H1 (cell line): ENCODE measurements at regions not wholly inside any gene's neighbourhood (a gene's known extent, or its start where the extent isn't known, plus 50 kb on each side); places are given as distances from the start of the nearest gene placed in this dataset.

Source experiments
- CTCF ChIA-PET: fragments of 300-600 bp; sonication (Branson Sonifier 250); formaldehyde crosslinking; loops from one replicate; lab custom pipeline; 2021; ENCODE audit not compliant: partially characterized antibody; lab: Charles Lee
- POLR2A ChIA-PET: fragments of 300-600 bp; sonication (Branson Sonifier 250); formaldehyde crosslinking; loops from one replicate; lab custom pipeline; 2021; ENCODE audit warnings: inconsistent platforms; ENCODE audit not compliant: partially characterized antibody; lab: Charles Lee
- DNase-seq, 2 experiments: peaks; one replicate each; pipeline versions ENCODE4 v3.0.0 to v3.0.0-alpha.2; 2010 to 2022; ENCODE audit warnings: low spot score in 2 of 2, low read depth in 1 of 2, mixed read lengths in 1 of 2
- FAIRE-seq: peaks from 2 replicates; lab custom pipeline; 2011; peaks lifted over from hg19 to GRCh38; lab: Jason Lieb, UNC
- H2AFZ ChIP-seq: 2 replicates; pipeline ENCODE4 v1.8.1; 2012; ENCODE audit warnings: low read length, inconsistent platforms
- H2AK5ac ChIP-seq: 2 replicates; pipeline ENCODE4 v1.6.1; 2013; ENCODE audit warnings: low read depth, low read length
- H2BK120ac ChIP-seq: replicated peaks from 2 replicates; pipeline ENCODE3; 2013; ENCODE audit warnings: low read depth, low read length, inconsistent platforms
- H2BK12ac ChIP-seq: 2 replicates; pipeline ENCODE4 v1.6.1; 2013; ENCODE audit warnings: low read depth, low read length
- H2BK15ac ChIP-seq: 2 replicates; pipeline ENCODE4 v1.6.1; 2013; ENCODE audit warnings: low read length
- H2BK20ac ChIP-seq: 2 replicates; pipeline ENCODE4 v1.6.1; 2013; ENCODE audit warnings: low read length
- H2BK5ac ChIP-seq: 2 replicates; pipeline ENCODE4 v1.6.1; 2013; ENCODE audit warnings: low read depth, low read length
- H3K14ac ChIP-seq: 2 replicates; pipeline ENCODE4 v1.6.1; 2013; ENCODE audit warnings: inconsistent platforms; ENCODE audit not compliant: insufficient read length
- H3K18ac ChIP-seq: 2 replicates; pipeline ENCODE4 v1.6.1; 2013; ENCODE audit warnings: low read length; ENCODE audit errors: extremely low read depth
- H3K23ac ChIP-seq: 2 replicates; pipeline ENCODE4 v1.6.1; 2013; ENCODE audit warnings: inconsistent platforms; ENCODE audit not compliant: insufficient read length
- H3K23me2 ChIP-seq: 2 replicates; pipeline ENCODE4 v1.6.1; 2013; ENCODE audit warnings: low read depth, low read length
- H3K27ac ChIP-seq: 2 replicates; pipeline ENCODE4 v1.6.1; 2011; ENCODE audit warnings: low read depth, low read length, inconsistent platforms
- H3K27me3 ChIP-seq, 4 experiments: replicated peaks in 1 of 4; 1 replicate in 1 of 4; 2 replicates in 3 of 4; pipeline versions ENCODE4 v1.6.1 to v1.8.1; 2011 to 2013; ENCODE audit warnings: low read length in 3 of 4, mild to moderate bottlenecking in 3 of 4, inconsistent platforms in 2 of 4, mixed read lengths in 2 of 4, moderate library complexity in 1 of 4; ENCODE audit not compliant: control insufficient read depth in 3 of 4, insufficient read depth in 3 of 4; ENCODE audit errors: extremely low read depth in 1 of 4
- H3K36me3 ChIP-seq, 4 experiments: 2 replicates each; pipeline versions ENCODE4 v1.6.1 to v1.8.1; 2011 to 2013; ENCODE audit warnings: mild to moderate bottlenecking in 4 of 4, low read length in 3 of 4, moderate library complexity in 2 of 4, control low read depth in 1 of 4, inconsistent platforms in 1 of 4; ENCODE audit not compliant: insufficient read depth in 4 of 4, control insufficient read depth in 2 of 4
- H3K4ac ChIP-seq: replicated peaks from 2 replicates; pipeline ENCODE3; 2013; ENCODE audit warnings: low read length, low read depth, mixed read lengths, inconsistent platforms; ENCODE audit not compliant: insufficient read length
- H3K4me1 ChIP-seq, 4 experiments: replicated peaks in 1 of 4; 1 replicate in 1 of 4; 2 replicates in 3 of 4; pipeline versions ENCODE4 v1.6.1 to v1.8.1; 2011 to 2013; ENCODE audit warnings: low read length in 3 of 4, inconsistent platforms in 2 of 4, mixed read lengths in 1 of 4; ENCODE audit not compliant: insufficient read depth in 4 of 4, control insufficient read depth in 3 of 4
- H3K4me2 ChIP-seq, 2 experiments: 2 replicates each; pipeline versions ENCODE4 v1.6.1 to v1.8.1; 2011 to 2013; ENCODE audit warnings: low read depth in 2 of 2, low read length in 2 of 2, control low read depth in 1 of 2, inconsistent platforms in 1 of 2, mild to moderate bottlenecking in 1 of 2; ENCODE audit not compliant: insufficient read depth in 1 of 2
- H3K4me3 ChIP-seq, 4 experiments: fragments of 200-600, 300-600 bp in 1 of 4; sonication (generic), shearing (Covaris generic), sonication (Bioruptor Twin) in 1 of 4; 2 replicates each; pipeline versions ENCODE4 v1.5.1 to v1.8.1; 2011 to 2016; ENCODE audit warnings: low read length in 4 of 4, low read depth in 3 of 4, control low read depth in 2 of 4, inconsistent platforms in 2 of 4, mild to moderate bottlenecking in 2 of 4, mixed read lengths in 1 of 4, moderate library complexity in 1 of 4; ENCODE audit not compliant: insufficient read depth in 2 of 4; ENCODE audit errors: extremely low read depth in 1 of 4
- H3K56ac ChIP-seq: replicated peaks from 2 replicates; pipeline ENCODE3; 2013; ENCODE audit warnings: low read depth, mild to moderate bottlenecking, mixed read lengths, low read length, inconsistent platforms; ENCODE audit not compliant: insufficient read length
- H3K79me1 ChIP-seq: 2 replicates; pipeline ENCODE4 v1.6.1; 2013; ENCODE audit warnings: low read depth, low read length, control low read depth
- H3K79me2 ChIP-seq, 2 experiments: 2 replicates each; pipeline versions ENCODE4 v1.6.1 to v1.8.1; 2012 to 2013; ENCODE audit warnings: low read length in 2 of 2, mild to moderate bottlenecking in 2 of 2, inconsistent platforms in 1 of 2; ENCODE audit not compliant: insufficient read depth in 2 of 2, control insufficient read depth in 1 of 2
- H3K9ac ChIP-seq, 4 experiments: replicated peaks in 1 of 4; 1 replicate in 1 of 4; 2 replicates in 3 of 4; pipeline versions ENCODE4 v1.6.1 to v1.8.1; 2011 to 2013; ENCODE audit warnings: low read depth in 3 of 4, low read length in 3 of 4, control low read depth in 2 of 4, mild to moderate bottlenecking in 2 of 4, moderate library complexity in 2 of 4, inconsistent platforms in 1 of 4; ENCODE audit errors: extremely low read depth in 1 of 4
- H3K9me3 ChIP-seq, 2 experiments: 2 replicates each; pipeline versions ENCODE4 v1.6.1 to v1.8.1; 2012 to 2013; ENCODE audit warnings: mild to moderate bottlenecking in 2 of 2, moderate library complexity in 2 of 2, control low read depth in 1 of 2, inconsistent platforms in 1 of 2, low read depth in 1 of 2, low read length in 1 of 2, mixed read lengths in 1 of 2; ENCODE audit not compliant: insufficient read depth in 2 of 2
- H4K20me1 ChIP-seq, 2 experiments: replicated peaks in 1 of 2; 2 replicates each; pipeline versions ENCODE3 to v1.8.1; 2011 to 2013; ENCODE audit warnings: inconsistent platforms in 2 of 2, low read length in 2 of 2, mild to moderate bottlenecking in 1 of 2; ENCODE audit not compliant: insufficient read depth in 2 of 2, control insufficient read depth in 1 of 2
- H4K5ac ChIP-seq: 2 replicates; pipeline ENCODE4 v1.6.1; 2013; ENCODE audit warnings: low read length, low read depth, mixed read lengths, inconsistent platforms; ENCODE audit not compliant: insufficient read length
- H4K8ac ChIP-seq: 2 replicates; pipeline ENCODE4 v1.8.0; 2013; ENCODE audit warnings: mild to moderate bottlenecking, moderate library complexity, low read length, inconsistent platforms; ENCODE audit not compliant: insufficient read depth; ENCODE audit errors: extremely low read depth
- H4K91ac ChIP-seq: replicated peaks from 2 replicates; pipeline ENCODE3; 2013; ENCODE audit warnings: low read length, mixed read lengths, inconsistent platforms; ENCODE audit not compliant: insufficient read length
- BACH1 ChIP-seq: IDR thresholded peaks from 2 replicates; pipeline ENCODE4 v1.6.1; 2012; ENCODE audit warnings: low read length, improper control_type of control experiment
- JUND ChIP-seq: IDR thresholded peaks from 2 replicates; pipeline ENCODE4 v1.6.1; 2011; ENCODE audit warnings: mild to moderate bottlenecking, improper control_type of control experiment, low read length
- NRF1 ChIP-seq: IDR thresholded peaks from 2 replicates; pipeline ENCODE4 v1.6.1; 2011; ENCODE audit warnings: mild to moderate bottlenecking, low read depth, low read length, improper control_type of control experiment
- SAP30 ChIP-seq: fragments of 300-600 bp; sonication (generic); IDR thresholded peaks from 2 replicates; pipeline ENCODE4 v1.7.1; 2012; ENCODE audit warnings: low read length, moderate library complexity, mild to moderate bottlenecking, inconsistent platforms; ENCODE audit not compliant: insufficient read depth, insufficient replicate concordance
- SIN3A ChIP-seq, 2 experiments: IDR thresholded peaks in 1 of 2; conservative IDR thresholded peaks in 1 of 2; 2 replicates each; pipeline ENCODE4 v1.6.1; 2011 to 2012; ENCODE audit warnings: low read length in 2 of 2, improper control_type of control experiment in 1 of 2, low read depth in 1 of 2, mild to moderate bottlenecking in 1 of 2
- SP1 ChIP-seq: IDR thresholded peaks from 2 replicates; pipeline ENCODE4 v1.6.1; 2011; ENCODE audit warnings: low read depth, low read length
- TCF12 ChIP-seq: IDR thresholded peaks from 2 replicates; pipeline ENCODE4 v1.6.1; 2011; ENCODE audit warnings: low read depth, mild to moderate bottlenecking, low read length
- ZNF274 ChIP-seq: IDR thresholded peaks from 2 replicates; pipeline ENCODE4 v1.7.0; 2012; ENCODE audit warnings: low read length, borderline replicate concordance; ENCODE audit errors: extremely low read depth
- WGBS, 2 experiments: shearing (Covaris generic) in 1 of 2; methylation state at CpG; one replicate each; pipeline versions ENCODE4 v1.1.6 to v1.1.7; 2013 to 2015; ENCODE audit warnings: low lambda C conversion rate in 2 of 2, mixed read lengths in 2 of 2, inconsistent platforms in 1 of 2, low coverage in 1 of 2, missing lambda C conversion rate in 1 of 2; ENCODE audit not compliant: insufficient replicate concordance in 2 of 2, insufficient coverage in 1 of 2, insufficient read length in 1 of 2; ENCODE audit errors: extremely low coverage in 1 of 2, missing lambda C conversion rate in 1 of 2; 5-methylcytosine and 5-hydroxymethylcytosine counted together

DNA sequence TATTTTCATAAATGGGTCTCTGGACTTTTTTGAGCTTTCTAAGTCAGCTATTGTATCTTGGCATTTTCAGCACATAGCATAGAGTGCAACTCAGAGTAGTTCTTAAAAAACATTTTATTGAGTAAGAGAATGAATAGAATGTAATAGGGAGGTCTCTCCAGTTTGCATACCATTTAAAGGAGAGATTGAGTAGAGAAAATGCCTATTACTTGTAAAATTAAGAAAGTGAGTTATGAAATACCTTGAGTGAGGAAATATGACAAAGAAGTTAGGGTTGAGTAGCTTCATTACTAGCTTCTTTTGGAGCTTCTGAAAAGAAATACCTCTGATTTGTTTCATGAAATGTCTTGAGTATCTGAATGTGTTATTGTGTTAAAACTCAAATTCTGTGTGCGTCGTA is 140.0 kb downstream of the AASDHPPT start:
- no peaks in the 10 kb centered on the region for H3K9me3 ChIP-seq
- H3K23ac ChIP-seq, result no peak overlapping the region
- H3K36me3 ChIP-seq, result no peaks in the 10 kb centered on the region
- H2BK12ac ChIP-seq, result no peak overlapping the region
- CTCF ChIA-PET, result interaction anchor here (0.8 to 1.8 kb wide), 4 partner anchors 22 to 64 kb away, joined by 3 to 7 read pairs (median 5); no protein-coding TSS in a partner anchor
- no peak overlapping the region for H3K4me2 ChIP-seq
- H4K20me1 ChIP-seq, result no peaks in the 10 kb centered on the region
- no peak for DNase-seq
- no peak for FAIRE-seq
- H3K79me1 ChIP-seq, result no peaks in the 10 kb centered on the region
- no peak overlapping the region for H2BK20ac ChIP-seq
- H3K9ac ChIP-seq, result no peak overlapping the region
- no peak overlapping the region for H2BK120ac ChIP-seq
- 92% methylated on average over 2 of the region's 2 CpGs; no CpG with 5 or more reads in 1 of the 2 experiments for WGBS, 2 experiments
- no peaks in the 10 kb centered on the region for H3K23me2 ChIP-seq
- H3K18ac ChIP-seq, result no peak overlapping the region
- H4K8ac ChIP-seq, result no peak overlapping the region
- H3K56ac ChIP-seq, result no peak overlapping the region
- no peak overlapping the region for H2BK15ac ChIP-seq
- POLR2A ChIA-PET, result no interaction called here
- H3K4me3 ChIP-seq, result no peak overlapping the region
- no peaks in the 10 kb centered on the region for H3K27me3 ChIP-seq
- no peak overlapping the region for H2AFZ ChIP-seq
- no peaks in the 10 kb centered on the region for H3K4me1 ChIP-seq
- H4K91ac ChIP-seq, result no peak overlapping the region
- no peak overlapping the region for H4K5ac ChIP-seq
- H2BK5ac ChIP-seq, result no peak overlapping the region
- no peak overlapping the region for H2AK5ac ChIP-seq
- TF ChIP-seq SIN3A (conservative IDR thresholded peaks at IDR 0.05 in 1 of 2, IDR thresholded peaks at IDR 0.05 in 1 of 2; ENCODE audit: low read depth in 1 of 2, low read length in 2 of 2), result no peak
- no peak for TF ChIP-seq NRF1
- TF ChIP-seq SP1, result no peak
- TF ChIP-seq ZNF274, result no peak
- no peak for TF ChIP-seq JUND
- TF ChIP-seq SAP30, result no peak
- no peak for TF ChIP-seq TCF12
- no peak for TF ChIP-seq BACH1
- H3K79me2 ChIP-seq, result no peaks in the 10 kb centered on the region
- H3K27ac ChIP-seq, result no peak overlapping the region
- no peak overlapping the region for H3K14ac ChIP-seq
- no peak overlapping the region for H3K4ac ChIP-seq
